Fibroblast of lung (primary cell): ENCODE measurements at regions not wholly inside any gene's neighbourhood (a gene's known extent, or its start where the extent isn't known, plus 50 kb on each side); places are given as distances from the start of the nearest gene placed in this dataset.

ENCODE experiments used
- DNase-seq, 2 donors: peaks; one replicate each; pipeline versions ENCODE4 v3.0.0 to v3.0.0-alpha.2; 2010; ENCODE audit warnings: low read depth in 2 of 2
- H2AFZ ChIP-seq: 2 replicates; pipeline ENCODE4 v1.5.1; 2012; ENCODE audit warnings: low read length, control low read depth, inconsistent platforms
- H3K27ac ChIP-seq: 2 replicates; pipeline ENCODE4 v1.5.1; 2011; ENCODE audit warnings: low read length, control low read depth; ENCODE audit not compliant: insufficient read depth
- H3K27me3 ChIP-seq: 2 replicates; pipeline ENCODE4 v1.5.1; 2011; ENCODE audit warnings: mild to moderate bottlenecking, low read length; ENCODE audit not compliant: control insufficient read depth, insufficient read depth
- H3K36me3 ChIP-seq: 2 replicates; pipeline ENCODE4 v1.5.1; 2011; ENCODE audit warnings: low read length; ENCODE audit not compliant: control insufficient read depth, insufficient read depth
- H3K4me1 ChIP-seq: 2 replicates; pipeline ENCODE4 v1.5.1; 2011; ENCODE audit warnings: low read length; ENCODE audit not compliant: control insufficient read depth, insufficient read depth; ENCODE audit errors: extremely low read depth
- H3K4me2 ChIP-seq: 2 replicates; pipeline ENCODE4 v1.5.1; 2011; ENCODE audit warnings: low read length, control low read depth; ENCODE audit not compliant: insufficient read depth; ENCODE audit errors: extremely low read depth
- H3K4me3 ChIP-seq, 4 experiments: fragments of 200-600 bp in 1 of 4; sonication (generic) in 1 of 4; replicated peaks in 1 of 4; 2 replicates each; pipeline ENCODE4 v1.5.1; 2011 to 2016; ENCODE audit warnings: low read length in 4 of 4, low read depth in 3 of 4, mild to moderate bottlenecking in 3 of 4, control low read depth in 2 of 4, inconsistent platforms in 1 of 4, mixed read lengths in 1 of 4; ENCODE audit not compliant: insufficient read depth in 1 of 4; ENCODE audit errors: control extremely low read depth in 1 of 4
- H3K79me2 ChIP-seq: 2 replicates; pipeline ENCODE4 v1.5.1; 2012; ENCODE audit warnings: mild to moderate bottlenecking, low read length, inconsistent platforms; ENCODE audit not compliant: control insufficient read depth, insufficient read depth
- H3K9ac ChIP-seq: 2 replicates; pipeline ENCODE4 v1.5.1; 2011; ENCODE audit warnings: mild to moderate bottlenecking, low read length, control low read depth; ENCODE audit not compliant: insufficient read depth
- H3K9me3 ChIP-seq: 2 replicates; pipeline ENCODE4 v1.5.1; 2012; ENCODE audit warnings: low read depth, low read length; ENCODE audit not compliant: control insufficient read depth, insufficient read depth
- H4K20me1 ChIP-seq: 2 replicates; pipeline ENCODE4 v1.5.1; 2011; ENCODE audit warnings: low read length; ENCODE audit not compliant: control insufficient read depth, insufficient read depth; ENCODE audit errors: extremely low read depth
- CTCF ChIP-seq, 2 donors: IDR thresholded peaks in 1 of 2; conservative IDR thresholded peaks in 1 of 2; 1 replicate in 1 of 2; 2 replicates in 1 of 2; pipeline ENCODE4 v1.5.1; 2011 to 2012; ENCODE audit warnings: low read length in 2 of 2, control low read depth in 1 of 2, inconsistent platforms in 1 of 2, low read depth in 1 of 2, mild to moderate bottlenecking in 1 of 2
- EZH2 ChIP-seq: IDR thresholded peaks from 2 replicates; pipeline ENCODE4 v1.5.1; 2012; ENCODE audit warnings: low read length, control low read depth, mild to moderate bottlenecking; ENCODE audit errors: missing control alignments

- no peak for TF ChIP-seq EZH2
- no peak for TF ChIP-seq CTCF (conservative IDR thresholded peaks at IDR 0.05 in 1 of 2, IDR thresholded peaks at IDR 0.05 in 1 of 2; ENCODE audit: low read depth in 1 of 2, low read length in 2 of 2)
- Histone ChIP-seq H3K9ac (no peak overlapping the region), H3K4me1 (no peaks in the 10 kb centered on the region), H3K27me3 (no peaks in the 10 kb centered on the region), H3K79me2 (no peaks in the 10 kb centered on the region), H3K4me2 (no peak overlapping the region), H3K4me3 (no peak overlapping the region), H3K9me3 (no peaks in the 10 kb centered on the region), H3K36me3 (no peaks in the 10 kb centered on the region), H4K20me1 (no peaks in the 10 kb centered on the region), H2AFZ (no peak overlapping the region), H3K27ac (no peak overlapping the region)
- DNase-seq = no peak
Observed at GRCh38 chr17:74083321-74083720, 120.2 kb upstream of the RPL38 start.

GRCh38 chr17:74085434-74085833 is 118.0 kb upstream of the RPL38 start:
- Histone ChIP-seq H3K9ac (no peak overlapping the region), H3K79me2 (no peaks in the 10 kb centered on the region), H2AFZ (no peak overlapping the region), H3K27ac (no peak overlapping the region), H3K4me3 (no peak overlapping the region), H3K27me3 (no peaks in the 10 kb centered on the region), H3K36me3 (no peaks in the 10 kb centered on the region), H3K4me1 (no peaks in the 10 kb centered on the region), H3K4me2 (no peak overlapping the region), H4K20me1 (no peaks in the 10 kb centered on the region), H3K9me3 (no peaks in the 10 kb centered on the region)
- TF ChIP-seq EZH2 (no peak), CTCF (conservative IDR thresholded peaks at IDR 0.05 in 1 of 2, IDR thresholded peaks at IDR 0.05 in 1 of 2; ENCODE audit: low read depth in 1 of 2, low read length in 2 of 2) (peak in 1 of 2 donors; percentile 17)
- DNase-seq = no peak

GRCh38 chr17:74087002-74087585 is 116.4 kb upstream of the RPL38 start:
- Histone ChIP-seq H3K36me3 (no peaks in the 10 kb centered on the region), H3K4me2 (no peak overlapping the region), H2AFZ (no peak overlapping the region), H3K4me1 (no peaks in the 10 kb centered on the region), H3K27ac (no peak overlapping the region), H3K4me3 (no peak overlapping the region), H3K9ac (no peak overlapping the region), H3K79me2 (no peaks in the 10 kb centered on the region), H4K20me1 (no peaks in the 10 kb centered on the region), H3K27me3 (no peaks in the 10 kb centered on the region), H3K9me3 (no peaks in the 10 kb centered on the region)
- TF ChIP-seq EZH2 (no peak), CTCF (conservative IDR thresholded peaks at IDR 0.05 in 1 of 2, IDR thresholded peaks at IDR 0.05 in 1 of 2; ENCODE audit: low read depth in 1 of 2, low read length in 2 of 2) (no peak)
- no peak for DNase-seq
